ENCODE measurements at regions not wholly inside any gene's neighbourhood (a gene's known extent, or its start where the extent isn't known, plus 50 kb on each side); places are given as distances from the start of the nearest gene placed in this dataset.

- no peak for TF ChIP-seq CTCF (IDR thresholded peaks at IDR 0.05)
- no peak overlapping the region for H3K4me3 ChIP-seq
- no peak for DNase-seq (ENCODE audit: low spot score)
- peak overlapping the region in 1 of 2 donors; percentile 21 for H3K27ac ChIP-seq
Observed at GRCh38 chr3:70853161-70853944, 540.9 kb upstream of the MDFIC2 start.

GRCh38 chr3:70849911-70850699 lies 537.7 kb upstream of the MDFIC2 start:
- DNase-seq (ENCODE audit: low spot score), result no peak
- H3K27ac ChIP-seq, result peak overlapping the region; percentile 36 to 69
- TF ChIP-seq CTCF (IDR thresholded peaks at IDR 0.05), result no peak

GRCh38 chr3:70840106-70840870 lies 527.9 kb upstream of the MDFIC2 start:
- TF ChIP-seq CTCF (IDR thresholded peaks at IDR 0.05), result no peak
- no peak overlapping the region for H3K27ac ChIP-seq

More at GRCh38 chr3:70849911-70850699, 537.7 kb upstream of the MDFIC2 start:
- no peak overlapping the region for H3K4me3 ChIP-seq

GRCh38 chr3:70833239-70833960 lies 521.0 kb upstream of the MDFIC2 start:
- no peak for DNase-seq (ENCODE audit: low spot score)
- Histone ChIP-seq H3K4me3 (no peak overlapping the region), H3K27ac (peak overlapping the region; percentile 46 to 76)
- TF ChIP-seq CTCF (IDR thresholded peaks at IDR 0.05), result no peak

More at GRCh38 chr3:70840106-70840870, 527.9 kb upstream of the MDFIC2 start:
- no peak for DNase-seq (ENCODE audit: low spot score)
- no peak overlapping the region for H3K4me3 ChIP-seq

GRCh38 chr3:70832834-70833205 lies 520.4 kb upstream of the MDFIC2 start:
- TF ChIP-seq CTCF (IDR thresholded peaks at IDR 0.05), result no peak
- H3K4me3 ChIP-seq, result no peak overlapping the region
- DNase-seq (ENCODE audit: low spot score), result no peak
- peak overlapping the region; percentile 46 to 76 for H3K27ac ChIP-seq

- Histone ChIP-seq H3K4me3 (no peak overlapping the region), H3K27ac (peak overlapping the region; percentile 46 to 76)
- TF ChIP-seq CTCF (IDR thresholded peaks at IDR 0.05), result no peak
- DNase-seq (ENCODE audit: low spot score), result no peak
Observed at GRCh38 chr3:70832089-70832833, 519.8 kb upstream of the MDFIC2 start.
